ENCODE measurements at regions not wholly inside any gene's neighbourhood (a gene's known extent, or its start where the extent isn't known, plus 50 kb on each side); places are given as distances from the start of the nearest gene placed in this dataset.

- DNase-seq (ENCODE audit: low spot score): no peak
- H3K4me3 ChIP-seq (ENCODE audit: low read length in 2 of 2): no peak overlapping the region
- H3K23ac ChIP-seq (ENCODE audit: low read depth, low read length, poor library complexity): no peak overlapping the region
- H2BK12ac ChIP-seq (ENCODE audit: low read length): no peak overlapping the region
- no peak overlapping the region for H4K91ac ChIP-seq (ENCODE audit: low read depth, low read length, poor library complexity)
- H3K79me1 ChIP-seq (ENCODE audit: low read depth, low read length): no peaks in the 10 kb centered on the region
- H3K4ac ChIP-seq (ENCODE audit: low read length): no peak overlapping the region
- no peak overlapping the region for H4K8ac ChIP-seq (ENCODE audit: low read depth, low read length)
- H3K14ac ChIP-seq (ENCODE audit: low read length): no peak overlapping the region
- no peaks in the 10 kb centered on the region for H3K9me3 ChIP-seq (replicated peaks in 1 of 2; ENCODE audit: control insufficient read depth in 2 of 2, insufficient read depth in 1 of 2, low read depth in 1 of 2, low read length in 2 of 2)
- H3K36me3 ChIP-seq (replicated peaks in 1 of 2; ENCODE audit: control insufficient read depth in 2 of 2, insufficient read depth in 2 of 2, low read length in 2 of 2): no peaks in the 10 kb centered on the region
- WGBS, 2 donors (ENCODE audit: extremely low coverage in 2 of 2, insufficient read length in 2 of 2, insufficient replicate concordance in 1 of 2): no CpG with 5 or more reads among the region's 1 CpG
- H2AFZ ChIP-seq (ENCODE audit: low read length): no peak overlapping the region
- H3K27me3 ChIP-seq (ENCODE audit: control insufficient read depth in 3 of 3, insufficient read depth in 3 of 3, low read depth in 1 of 3, low read length in 3 of 3): no peaks in the 10 kb centered on the region
- no peak overlapping the region for H3K18ac ChIP-seq (ENCODE audit: low read length)
- no peak overlapping the region for H2BK120ac ChIP-seq (ENCODE audit: low read depth, low read length)
- no peak overlapping the region for H2AK5ac ChIP-seq (ENCODE audit: low read depth, low read length)
- no peak overlapping the region for H3K27ac ChIP-seq (replicated peaks; ENCODE audit: low read length)
- H3K9ac ChIP-seq (ENCODE audit: low read depth, low read length, poor library complexity): no peak overlapping the region
- no peak overlapping the region for H2BK15ac ChIP-seq (ENCODE audit: low read length)
- no peak overlapping the region for H2BK5ac ChIP-seq (ENCODE audit: low read length)
- no peak overlapping the region for H3K4me2 ChIP-seq (ENCODE audit: insufficient read depth, low read length, poor library complexity, severe bottlenecking)
- no peaks in the 10 kb centered on the region for H3K4me1 ChIP-seq (ENCODE audit: control insufficient read depth in 2 of 2, insufficient read depth in 1 of 2, low read depth in 1 of 2, low read length in 2 of 2)
These were observed 139.0 kb upstream of the GRIN3A start for GRCh38 chr9:101877439-101877838.

- Histone ChIP-seq H2AK5ac (ENCODE audit: low read depth, low read length) (no peak overlapping the region), H4K8ac (ENCODE audit: low read depth, low read length) (no peak overlapping the region), H3K18ac (ENCODE audit: low read length) (no peak overlapping the region), H3K9ac (ENCODE audit: low read depth, low read length, poor library complexity) (no peak overlapping the region), H3K4me2 (ENCODE audit: insufficient read depth, low read length, poor library complexity, severe bottlenecking) (no peak overlapping the region), H3K27ac (replicated peaks; ENCODE audit: low read length) (no peak overlapping the region), H3K14ac (ENCODE audit: low read length) (no peak overlapping the region), H3K9me3 (replicated peaks in 1 of 2; ENCODE audit: control insufficient read depth in 2 of 2, insufficient read depth in 1 of 2, low read depth in 1 of 2, low read length in 2 of 2) (no peaks in the 10 kb centered on the region), H3K4me1 (ENCODE audit: control insufficient read depth in 2 of 2, insufficient read depth in 1 of 2, low read depth in 1 of 2, low read length in 2 of 2) (peaks cover 0 to 2% of the 10 kb centered on the region in 2 donors), H3K36me3 (replicated peaks in 1 of 2; ENCODE audit: control insufficient read depth in 2 of 2, insufficient read depth in 2 of 2, low read length in 2 of 2) (no peaks in the 10 kb centered on the region), H3K4me3 (ENCODE audit: low read length in 2 of 2) (no peak overlapping the region), H2BK5ac (ENCODE audit: low read length) (no peak overlapping the region), H3K4ac (ENCODE audit: low read length) (no peak overlapping the region), H2BK12ac (ENCODE audit: low read length) (no peak overlapping the region), H3K23ac (ENCODE audit: low read depth, low read length, poor library complexity) (no peak overlapping the region), H4K91ac (ENCODE audit: low read depth, low read length, poor library complexity) (no peak overlapping the region), H2BK15ac (ENCODE audit: low read length) (no peak overlapping the region), H3K79me1 (ENCODE audit: low read depth, low read length) (no peaks in the 10 kb centered on the region), H2BK120ac (ENCODE audit: low read depth, low read length) (no peak overlapping the region), H2AFZ (ENCODE audit: low read length) (no peak overlapping the region), H3K27me3 (ENCODE audit: control insufficient read depth in 3 of 3, insufficient read depth in 3 of 3, low read depth in 1 of 3, low read length in 3 of 3) (no peaks in the 10 kb centered on the region)
- no peak for DNase-seq (ENCODE audit: low spot score)
- WGBS, 2 donors (ENCODE audit: extremely low coverage in 2 of 2, insufficient read length in 2 of 2, insufficient replicate concordance in 1 of 2): no CpG with 5 or more reads among the region's 2 CpGs
These were observed 123.0 kb upstream of the GRIN3A start for GRCh38 chr9:101861472-101861871.

GRCh38 chr9:101860920-101861319 is 122.5 kb upstream of the GRIN3A start:
- H3K9ac ChIP-seq (ENCODE audit: low read depth, low read length, poor library complexity): no peak overlapping the region
- H3K4ac ChIP-seq (ENCODE audit: low read length): no peak overlapping the region
- no peak overlapping the region for H2AK5ac ChIP-seq (ENCODE audit: low read depth, low read length)
- WGBS, 2 donors (ENCODE audit: extremely low coverage in 2 of 2, insufficient read length in 2 of 2, insufficient replicate concordance in 1 of 2): no CpG with 5 or more reads among the region's 1 CpG
- H3K4me1 ChIP-seq (ENCODE audit: control insufficient read depth in 2 of 2, insufficient read depth in 1 of 2, low read depth in 1 of 2, low read length in 2 of 2): peaks cover 0 to 2% of the 10 kb centered on the region in 2 donors
- H3K79me1 ChIP-seq (ENCODE audit: low read depth, low read length): no peaks in the 10 kb centered on the region
- no peak overlapping the region for H3K18ac ChIP-seq (ENCODE audit: low read length)
- H3K27me3 ChIP-seq (ENCODE audit: control insufficient read depth in 3 of 3, insufficient read depth in 3 of 3, low read depth in 1 of 3, low read length in 3 of 3): no peaks in the 10 kb centered on the region
- H3K4me2 ChIP-seq (ENCODE audit: insufficient read depth, low read length, poor library complexity, severe bottlenecking): no peak overlapping the region
- no peak overlapping the region for H2BK120ac ChIP-seq (ENCODE audit: low read depth, low read length)
- no peak overlapping the region for H2BK12ac ChIP-seq (ENCODE audit: low read length)
- H3K27ac ChIP-seq (replicated peaks; ENCODE audit: low read length): no peak overlapping the region
- no peak overlapping the region for H3K4me3 ChIP-seq (ENCODE audit: low read length in 2 of 2)
- no peak overlapping the region for H2BK5ac ChIP-seq (ENCODE audit: low read length)
- H2AFZ ChIP-seq (ENCODE audit: low read length): no peak overlapping the region
- H3K23ac ChIP-seq (ENCODE audit: low read depth, low read length, poor library complexity): no peak overlapping the region
- H3K14ac ChIP-seq (ENCODE audit: low read length): no peak overlapping the region
- H4K91ac ChIP-seq (ENCODE audit: low read depth, low read length, poor library complexity): no peak overlapping the region
- no peak for DNase-seq (ENCODE audit: low spot score)
- H2BK15ac ChIP-seq (ENCODE audit: low read length): no peak overlapping the region
- no peaks in the 10 kb centered on the region for H3K9me3 ChIP-seq (replicated peaks in 1 of 2; ENCODE audit: control insufficient read depth in 2 of 2, insufficient read depth in 1 of 2, low read depth in 1 of 2, low read length in 2 of 2)
- no peak overlapping the region for H4K8ac ChIP-seq (ENCODE audit: low read depth, low read length)
- H3K36me3 ChIP-seq (replicated peaks in 1 of 2; ENCODE audit: control insufficient read depth in 2 of 2, insufficient read depth in 2 of 2, low read length in 2 of 2): no peaks in the 10 kb centered on the region

- no peaks in the 10 kb centered on the region for H3K79me1 ChIP-seq (ENCODE audit: low read depth, low read length)
- no peaks in the 10 kb centered on the region for H3K36me3 ChIP-seq (replicated peaks in 1 of 2; ENCODE audit: control insufficient read depth in 2 of 2, insufficient read depth in 2 of 2, low read length in 2 of 2)
- H3K4me2 ChIP-seq (ENCODE audit: insufficient read depth, low read length, poor library complexity, severe bottlenecking): no peak overlapping the region
- H3K9ac ChIP-seq (ENCODE audit: low read depth, low read length, poor library complexity): no peak overlapping the region
- H4K8ac ChIP-seq (ENCODE audit: low read depth, low read length): no peak overlapping the region
- no CpG with 5 or more reads among the region's 3 CpGs for WGBS, 2 donors (ENCODE audit: extremely low coverage in 2 of 2, insufficient read length in 2 of 2, insufficient replicate concordance in 1 of 2)
- H3K9me3 ChIP-seq (replicated peaks in 1 of 2; ENCODE audit: control insufficient read depth in 2 of 2, insufficient read depth in 1 of 2, low read depth in 1 of 2, low read length in 2 of 2): no peaks in the 10 kb centered on the region
- no peaks in the 10 kb centered on the region for H3K27me3 ChIP-seq (ENCODE audit: control insufficient read depth in 3 of 3, insufficient read depth in 3 of 3, low read depth in 1 of 3, low read length in 3 of 3)
- H3K4me3 ChIP-seq (ENCODE audit: low read length in 2 of 2): no peak overlapping the region
- H3K14ac ChIP-seq (ENCODE audit: low read length): no peak overlapping the region
- H2AFZ ChIP-seq (ENCODE audit: low read length): no peak overlapping the region
- no peak overlapping the region for H4K91ac ChIP-seq (ENCODE audit: low read depth, low read length, poor library complexity)
- no peak overlapping the region for H3K4ac ChIP-seq (ENCODE audit: low read length)
- no peak overlapping the region for H2BK12ac ChIP-seq (ENCODE audit: low read length)
- no peak for DNase-seq (ENCODE audit: low spot score)
- no peak overlapping the region for H2BK15ac ChIP-seq (ENCODE audit: low read length)
- peaks cover 0 to 2% of the 10 kb centered on the region in 2 donors for H3K4me1 ChIP-seq (ENCODE audit: control insufficient read depth in 2 of 2, insufficient read depth in 1 of 2, low read depth in 1 of 2, low read length in 2 of 2)
- H3K18ac ChIP-seq (ENCODE audit: low read length): no peak overlapping the region
- H3K23ac ChIP-seq (ENCODE audit: low read depth, low read length, poor library complexity): no peak overlapping the region
- H2BK5ac ChIP-seq (ENCODE audit: low read length): no peak overlapping the region
- H2AK5ac ChIP-seq (ENCODE audit: low read depth, low read length): no peak overlapping the region
- no peak overlapping the region for H2BK120ac ChIP-seq (ENCODE audit: low read depth, low read length)
- H3K27ac ChIP-seq (replicated peaks; ENCODE audit: low read length): no peak overlapping the region
These were observed 121.2 kb upstream of the GRIN3A start for GRCh38 chr9:101859620-101860019.

All from neuronal stem cell (in vitro differentiated cells).